DOHH2 (cell line): ENCODE measurements at regions not wholly inside any gene's neighbourhood (a gene's known extent, or its start where the extent isn't known, plus 50 kb on each side); places are given as distances from the start of the nearest gene placed in this dataset.

Source experiments
- H3F3A ChIP-seq: fragments of 200-600 bp; sonication (generic), shearing (Covaris generic); 2 replicates; pipeline ENCODE4 v1.6.0; 2016; ENCODE audit warnings: antibody characterized with exemption, mild to moderate bottlenecking; ENCODE audit not compliant: control insufficient read depth, insufficient read depth
- H3K27ac ChIP-seq: fragments of 200-600 bp; sonication (generic); 2 replicates; pipeline ENCODE4 v1.5.1; 2014; ENCODE audit warnings: low read depth, mild to moderate bottlenecking, low read length, moderate library complexity
- H3K27me3 ChIP-seq: fragments of 200-600 bp; sonication (generic); 2 replicates; pipeline ENCODE4 v1.6.1; 2014; ENCODE audit warnings: mild to moderate bottlenecking, low read length, mixed read lengths; ENCODE audit not compliant: control insufficient read depth
- H3K36me3 ChIP-seq: fragments of 200-600 bp; sonication (generic); 2 replicates; pipeline ENCODE4 v1.6.1; 2014; ENCODE audit warnings: mild to moderate bottlenecking, low read length, moderate library complexity, mixed read lengths; ENCODE audit not compliant: control insufficient read depth
- H3K4me1 ChIP-seq: fragments of 200-600 bp; sonication (generic); 2 replicates; pipeline ENCODE4 v1.6.1; 2014; ENCODE audit warnings: mild to moderate bottlenecking, low read length, mixed read lengths; ENCODE audit not compliant: control insufficient read depth
- H3K4me2 ChIP-seq: fragments of 200-600 bp; sonication (generic); 2 replicates; pipeline ENCODE4 v1.6.0; 2014; ENCODE audit warnings: mild to moderate bottlenecking, low read length, moderate library complexity
- H3K4me3 ChIP-seq: fragments of 200-600 bp; sonication (generic); 2 replicates; pipeline ENCODE4 v1.5.1; 2014; ENCODE audit warnings: mild to moderate bottlenecking, low read length, mixed read lengths
- H3K79me2 ChIP-seq: fragments of 200-600 bp; sonication (generic); 2 replicates; pipeline ENCODE4 v1.6.1; 2014; ENCODE audit warnings: mild to moderate bottlenecking, low read length, mixed read lengths; ENCODE audit not compliant: control insufficient read depth
- H3K9me2 ChIP-seq: fragments of 200-600 bp; sonication (generic); replicated peaks from 2 replicates; pipeline ENCODE4 v1.6.1; 2014; ENCODE audit warnings: mild to moderate bottlenecking, low read length, mixed read lengths; ENCODE audit not compliant: control insufficient read depth
- H3K9me3 ChIP-seq: fragments of 200-600 bp; sonication (generic); 2 replicates; pipeline ENCODE4 v1.6.1; 2014; ENCODE audit warnings: antibody characterized with exemption, low read length, mixed read lengths; ENCODE audit not compliant: control insufficient read depth, insufficient read depth
- H4K20me1 ChIP-seq: fragments of 200-600 bp; sonication (generic); 2 replicates; pipeline ENCODE4 v1.6.0; 2014; ENCODE audit warnings: low read depth, mild to moderate bottlenecking, antibody characterized with exemption, low read length, moderate library complexity; ENCODE audit not compliant: control insufficient read depth, insufficient read depth
- CTCF ChIP-seq: fragments of 200-600 bp; sonication (generic); IDR thresholded peaks from one replicate; pipeline ENCODE4 v1.5.1; 2014; ENCODE audit warnings: antibody characterized with exemption, mild to moderate bottlenecking, low read depth, low read length; ENCODE audit not compliant: poor library complexity, severe bottlenecking
- EZH2phosphoT487 ChIP-seq: fragments of 200-600 bp; sonication (generic); IDR thresholded peaks from 2 replicates; pipeline ENCODE4 v1.6.1; 2017; ENCODE audit warnings: borderline replicate concordance, mild to moderate bottlenecking, antibody characterized with exemption, low read length, moderate library complexity, mixed read lengths

GRCh38 chr5:145471026-145471425 is 364.1 kb downstream of the PRELID2 start:
- Histone ChIP-seq H3K27ac (no peak overlapping the region), H3K4me2 (no peak overlapping the region), H4K20me1 (no peaks in the 10 kb centered on the region), H3K79me2 (no peaks in the 10 kb centered on the region), H3K27me3 (no peaks in the 10 kb centered on the region), H3K4me3 (no peak overlapping the region), H3K4me1 (no peaks in the 10 kb centered on the region), H3F3A (no peaks in the 10 kb centered on the region), H3K9me2 (no peaks in the 10 kb centered on the region), H3K9me3 (no peaks in the 10 kb centered on the region), H3K36me3 (no peaks in the 10 kb centered on the region)
- TF ChIP-seq EZH2phosphoT487, result no peak
- no peak for TF ChIP-seq CTCF

DNA sequence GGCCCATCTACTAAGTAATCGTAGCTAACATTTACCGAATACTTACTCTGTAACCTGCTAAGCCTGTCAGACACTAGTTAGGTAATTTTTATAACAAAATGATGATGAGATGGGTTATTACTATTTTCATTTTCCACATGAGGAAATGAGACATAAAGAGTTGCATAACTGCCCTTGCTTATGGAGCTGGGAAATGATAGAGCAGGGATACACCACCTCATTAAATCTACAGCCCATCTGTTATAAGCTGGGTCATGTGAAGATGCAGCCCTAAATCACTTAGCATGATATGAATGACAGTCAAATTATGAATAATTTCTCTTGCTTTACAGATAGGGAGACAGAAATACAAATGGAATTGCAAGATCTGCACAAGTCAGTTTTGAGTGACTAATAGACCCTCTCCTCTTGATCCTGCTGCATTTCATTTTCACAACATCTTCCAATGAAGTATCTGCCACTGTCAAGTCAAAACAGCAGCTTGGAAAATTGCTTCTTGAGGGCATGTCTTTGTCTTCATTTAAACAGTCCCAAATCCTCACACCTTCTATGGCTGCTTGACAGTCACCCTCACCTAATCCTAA is 364.7 kb downstream of the PRELID2 start:
- no peaks in the 10 kb centered on the region for H4K20me1 ChIP-seq
- no peaks in the 10 kb centered on the region for H3K4me1 ChIP-seq
- no peak overlapping the region for H3K4me2 ChIP-seq
- no peaks in the 10 kb centered on the region for H3K9me2 ChIP-seq
- no peaks in the 10 kb centered on the region for H3K79me2 ChIP-seq
- H3K27ac ChIP-seq, result no peak overlapping the region
- H3K36me3 ChIP-seq, result no peaks in the 10 kb centered on the region
- H3K27me3 ChIP-seq, result no peaks in the 10 kb centered on the region
- H3F3A ChIP-seq, result no peaks in the 10 kb centered on the region
- no peaks in the 10 kb centered on the region for H3K9me3 ChIP-seq
- H3K4me3 ChIP-seq, result no peak overlapping the region
- TF ChIP-seq EZH2phosphoT487 (no peak), CTCF (no peak)

GRCh38 chr5:145467446-145467845 is 367.7 kb downstream of the PRELID2 start:
- Histone ChIP-seq H3K36me3 (no peaks in the 10 kb centered on the region), H3K4me3 (no peak overlapping the region), H3K27me3 (no peaks in the 10 kb centered on the region), H3K4me1 (no peaks in the 10 kb centered on the region), H3K4me2 (no peak overlapping the region), H3F3A (no peaks in the 10 kb centered on the region), H3K9me3 (no peaks in the 10 kb centered on the region), H3K79me2 (no peaks in the 10 kb centered on the region), H3K9me2 (no peaks in the 10 kb centered on the region), H3K27ac (no peak overlapping the region), H4K20me1 (no peaks in the 10 kb centered on the region)
- no peak for TF ChIP-seq CTCF
- TF ChIP-seq EZH2phosphoT487, result no peak
